Aorta (tissue), 5 donors: ENCODE measurements at regions not wholly inside any gene's neighbourhood (a gene's known extent, or its start where the extent isn't known, plus 50 kb on each side); places are given as distances from the start of the nearest gene placed in this dataset.

ENCODE experiments used
- ATAC-seq: fragments of 200-7000 bp; cut with Tn5 transposase; one replicate; pipeline ENCODE4 v1.9.1; 2022; ENCODE audit warnings: moderate library complexity; ENCODE audit not compliant: low FRiP score
- DNase-seq, 2 donors: peaks; one replicate each; pipeline ENCODE4 v3.0.0-alpha.2; 2020
- H3K27ac ChIP-seq, 2 donors: one replicate each; pipeline ENCODE4 v1.5.1; 2013; ENCODE audit warnings: low read length in 2 of 2, mild to moderate bottlenecking in 2 of 2, moderate library complexity in 2 of 2, control low read depth in 1 of 2, inconsistent platforms in 1 of 2, low read depth in 1 of 2
- H3K27me3 ChIP-seq, 2 donors: one replicate each; pipeline ENCODE4 v1.6.1; 2013; ENCODE audit warnings: control low read depth in 1 of 2, low read length in 1 of 2, mild to moderate bottlenecking in 1 of 2, moderate library complexity in 1 of 2; ENCODE audit not compliant: insufficient read depth in 2 of 2, control insufficient read depth in 1 of 2
- H3K36me3 ChIP-seq, 2 donors: one replicate each; pipeline ENCODE4 v1.6.1; 2013; ENCODE audit warnings: control low read depth in 1 of 2, low read length in 1 of 2, mild to moderate bottlenecking in 1 of 2; ENCODE audit not compliant: insufficient read depth in 2 of 2, control insufficient read depth in 1 of 2
- H3K4me1 ChIP-seq, 2 donors: one replicate each; pipeline ENCODE4 v1.6.1; 2013; ENCODE audit warnings: low read length in 2 of 2, control low read depth in 1 of 2, mild to moderate bottlenecking in 1 of 2, moderate library complexity in 1 of 2; ENCODE audit not compliant: insufficient read depth in 2 of 2, control insufficient read depth in 1 of 2
- H3K4me3 ChIP-seq, 2 donors: one replicate each; pipeline ENCODE4 v1.5.1; 2013; ENCODE audit warnings: low read length in 2 of 2, control low read depth in 1 of 2, mild to moderate bottlenecking in 1 of 2
- H3K9me3 ChIP-seq: one replicate; pipeline ENCODE4 v1.6.1; 2013; ENCODE audit warnings: mild to moderate bottlenecking, low read length; ENCODE audit not compliant: control insufficient read depth
- WGBS, 2 donors: extraction: QIAGEN DNeasy Blood & Tissue Kit; methylation state at CpG; one replicate each; pipeline ENCODE4 v1.1.7; 2013; 5-methylcytosine and 5-hydroxymethylcytosine counted together
- intact Hi-C, 2 donors: fragments of 100-400 bp; cut with DNase I; formaldehyde crosslinking; loops; one replicate each; pipeline versions ENCODE4 v1.14.2 to v1.15.0; 2022
- donor health status: healthy with polysubstance abuse.
- donor health status: Bipolar disorder and iron deficiency.
- donor health status: DM: no; HTN: no; CAD: no.
- donor health status: DM: no; HTN: no; CAD: no.
- donor health status: DM: yes; HTN: yes; CAD: no.

GRCh38 chr11:104704888-104705287, 193.4 kb downstream of the CASP12 start:
- intact Hi-C loops, result no loop called here
- 59 to 60% methylated on average over 1 of the region's 1 CpG for WGBS, 2 donors
- Histone ChIP-seq H3K4me1 (no peaks in the 10 kb centered on the region), H3K27me3 (no peaks in the 10 kb centered on the region), H3K9me3 (no peaks in the 10 kb centered on the region), H3K4me3 (no peak overlapping the region), H3K27ac (no peak overlapping the region), H3K36me3 (no peaks in the 10 kb centered on the region)
- ATAC-seq (no peak), DNase-seq (no peak)

DNA sequence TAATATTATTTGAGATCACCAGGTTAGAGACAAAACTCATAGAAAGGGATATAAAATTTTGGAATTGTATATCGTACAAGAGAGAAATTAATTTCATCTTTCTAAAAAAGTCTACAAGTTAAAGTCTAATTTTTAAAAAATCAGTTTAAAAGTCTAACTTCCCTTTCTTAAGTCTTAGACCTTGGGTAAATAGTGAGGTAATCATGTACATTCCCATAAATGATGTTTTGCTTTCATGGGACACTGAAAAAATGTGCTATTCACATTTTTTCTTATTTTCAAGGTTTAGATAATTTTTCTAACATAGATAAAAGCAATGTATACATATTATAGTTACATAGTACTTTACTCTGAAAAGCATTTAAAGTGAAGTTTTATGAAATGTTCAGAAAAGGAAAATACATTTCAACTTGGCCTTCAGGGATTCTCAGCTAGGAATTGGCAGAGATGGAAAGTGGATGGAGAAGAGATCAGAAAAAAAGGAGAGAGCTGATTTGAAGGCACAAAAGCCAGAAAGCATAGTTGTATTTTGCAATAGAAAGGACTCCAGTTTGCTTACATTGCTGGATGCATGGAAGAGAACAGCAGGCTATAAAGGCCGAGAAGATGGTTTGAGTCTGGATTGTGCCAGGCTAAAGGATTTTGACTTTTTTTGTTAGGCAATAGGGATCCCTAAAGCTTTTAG, 194.0 kb downstream of the CASP12 start:
- Histone ChIP-seq H3K4me3 (no peak overlapping the region), H3K36me3 (no peaks in the 10 kb centered on the region), H3K4me1 (no peaks in the 10 kb centered on the region), H3K27ac (no peak overlapping the region), H3K27me3 (no peaks in the 10 kb centered on the region), H3K9me3 (no peaks in the 10 kb centered on the region)
- DNase-seq, result no peak
- 80 to 83% methylated on average over 2 of the region's 2 CpGs for WGBS, 2 donors
- intact Hi-C loops, result no loop called here
- ATAC-seq, result no peak

DNA sequence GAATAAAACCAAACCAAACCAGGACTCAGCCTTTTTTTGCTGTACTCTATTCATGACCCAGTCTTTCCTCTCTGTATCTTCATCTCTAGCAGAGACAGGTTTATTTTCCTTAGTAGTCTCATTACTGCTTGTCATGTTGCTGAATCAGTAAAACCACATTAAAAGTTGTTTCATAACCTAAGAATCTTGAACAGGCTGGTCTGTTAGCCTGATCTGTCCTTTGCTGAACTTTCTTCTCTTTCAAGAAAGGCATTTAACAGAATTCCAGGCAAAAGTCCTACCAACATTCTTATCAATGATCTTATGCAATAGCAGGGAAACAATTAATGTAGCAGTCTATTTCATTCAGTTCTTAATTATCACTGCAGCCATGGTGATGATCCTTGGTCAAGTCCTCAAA, 197.7 kb downstream of the CASP12 start:
- no peak overlapping the region for H3K4me3 ChIP-seq
- ATAC-seq (no peak), DNase-seq (no peak)
- intact Hi-C loops, result no loop called here
- H3K36me3 ChIP-seq, result no peaks in the 10 kb centered on the region
- no peaks in the 10 kb centered on the region for H3K4me1 ChIP-seq
- no peak overlapping the region for H3K27ac ChIP-seq
- no peaks in the 10 kb centered on the region for H3K9me3 ChIP-seq
- no peaks in the 10 kb centered on the region for H3K27me3 ChIP-seq

DNA sequence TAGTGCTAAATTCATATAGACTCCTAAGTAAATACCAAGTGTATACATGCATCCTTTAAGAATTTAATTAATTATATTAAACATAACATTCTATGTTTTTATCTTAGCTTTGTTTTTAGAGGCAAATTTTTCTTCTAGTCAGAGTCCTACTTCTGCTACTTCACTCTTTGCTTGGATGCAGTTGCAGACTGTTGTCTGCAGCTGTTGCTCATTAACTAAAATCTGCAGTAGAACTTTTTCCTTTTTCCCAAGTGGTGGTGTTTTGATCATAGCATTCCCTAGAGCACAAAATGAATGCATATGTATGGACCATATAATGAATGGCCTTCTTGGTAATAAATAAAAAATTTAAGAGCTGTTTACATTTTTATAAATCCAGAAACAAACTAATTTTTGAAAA, 198.3 kb downstream of the CASP12 start:
- Histone ChIP-seq H3K4me3 (no peak overlapping the region), H3K27me3 (no peaks in the 10 kb centered on the region), H3K9me3 (no peaks in the 10 kb centered on the region), H3K27ac (no peak overlapping the region), H3K36me3 (no peaks in the 10 kb centered on the region), H3K4me1 (no peaks in the 10 kb centered on the region)
- DNase-seq (no peak), ATAC-seq (no peak)
- intact Hi-C loops, result no loop called here

GRCh38 chr11:104695065-104695463, 203.2 kb downstream of the CASP12 start:
- Histone ChIP-seq H3K4me3 (no peak overlapping the region), H3K36me3 (no peaks in the 10 kb centered on the region), H3K27me3 (no peaks in the 10 kb centered on the region), H3K4me1 (no peaks in the 10 kb centered on the region), H3K9me3 (no peaks in the 10 kb centered on the region), H3K27ac (no peak overlapping the region)
- DNase-seq (no peak), ATAC-seq (no peak)
- intact Hi-C loops, result no loop called here

- H3K9me3 ChIP-seq, result no peaks in the 10 kb centered on the region
- no peaks in the 10 kb centered on the region for H3K36me3 ChIP-seq
- no peak overlapping the region for H3K4me3 ChIP-seq
- intact Hi-C loops, result no loop called here
- ATAC-seq (no peak), DNase-seq (no peak)
- H3K27me3 ChIP-seq, result no peaks in the 10 kb centered on the region
- WGBS, 2 donors, result 78 to 80% methylated on average over 7 of the region's 7 CpGs
- no peaks in the 10 kb centered on the region for H3K4me1 ChIP-seq
- H3K27ac ChIP-seq, result no peak overlapping the region
Observed at GRCh38 chr11:104694259-104695064, 203.8 kb downstream of the CASP12 start.

- Histone ChIP-seq H3K4me1 (no peaks in the 10 kb centered on the region), H3K27me3 (no peaks in the 10 kb centered on the region), H3K36me3 (no peaks in the 10 kb centered on the region), H3K27ac (no peak overlapping the region), H3K4me3 (no peak overlapping the region), H3K9me3 (no peaks in the 10 kb centered on the region)
- ATAC-seq, result no peak
- intact Hi-C loops, result no loop called here
- 55 to 77% methylated on average over 1 of the region's 1 CpG for WGBS, 2 donors
- DNase-seq, result no peak
Observed at GRCh38 chr11:104692751-104693150, 205.5 kb downstream of the CASP12 start.

DNA sequence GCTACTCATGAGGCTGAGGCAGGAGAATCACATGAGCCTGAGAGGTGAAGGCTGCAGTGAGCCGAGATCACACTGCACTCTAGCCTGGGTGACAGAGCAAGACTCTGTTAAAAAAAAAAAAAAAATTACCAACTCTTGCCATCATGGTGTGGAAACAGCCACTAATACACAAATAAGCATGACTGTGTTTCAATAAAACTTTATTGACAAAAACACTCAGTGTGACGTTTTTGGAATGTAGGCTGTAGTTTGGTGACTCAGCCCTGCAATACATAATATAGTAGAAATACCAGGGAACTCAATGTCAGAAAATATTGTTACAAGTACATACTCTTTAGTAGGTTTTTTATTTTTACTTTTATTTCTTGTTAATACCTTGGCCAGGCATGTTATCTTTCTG, 207.1 kb downstream of the CASP12 start:
- Histone ChIP-seq H3K27ac (no peak overlapping the region), H3K9me3 (no peaks in the 10 kb centered on the region), H3K4me3 (no peak overlapping the region), H3K27me3 (no peaks in the 10 kb centered on the region), H3K4me1 (no peaks in the 10 kb centered on the region), H3K36me3 (no peaks in the 10 kb centered on the region)
- intact Hi-C loops, result no loop called here
- DNase-seq (no peak), ATAC-seq (no peak)
- 68 to 73% methylated on average over 2 of the region's 2 CpGs for WGBS, 2 donors

DNA sequence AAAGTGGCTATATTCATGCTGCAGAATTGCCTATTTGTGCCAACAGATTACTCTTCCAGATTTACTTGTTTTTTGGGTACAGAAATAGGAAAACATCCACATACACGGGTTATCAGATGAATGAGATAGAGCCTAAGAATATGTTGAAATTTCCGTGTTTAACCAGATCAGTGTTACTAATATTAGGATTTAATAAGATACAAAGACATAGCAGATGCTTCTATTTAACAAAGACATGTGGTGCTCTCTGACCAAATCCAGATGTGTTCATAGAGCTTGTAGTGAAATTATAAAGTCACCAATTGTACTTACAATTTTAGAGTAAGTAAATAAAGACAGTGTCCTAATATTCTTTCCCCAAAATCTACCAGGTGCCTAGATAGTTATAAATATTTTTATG, 208.0 kb downstream of the CASP12 start:
- Histone ChIP-seq H3K4me1 (no peaks in the 10 kb centered on the region), H3K36me3 (no peaks in the 10 kb centered on the region), H3K27me3 (no peaks in the 10 kb centered on the region), H3K4me3 (no peak overlapping the region), H3K27ac (no peak overlapping the region), H3K9me3 (no peaks in the 10 kb centered on the region)
- DNase-seq (no peak), ATAC-seq (no peak)
- 34 to 47% methylated on average over 2 of the region's 2 CpGs for WGBS, 2 donors
- intact Hi-C loops, result no loop called here
